Femur (tissue), 1 donor: ENCODE measurements at regions not wholly inside any gene's neighbourhood (a gene's known extent, or its start where the extent isn't known, plus 50 kb on each side); places are given as distances from the start of the nearest gene placed in this dataset.
A peak's percentile ranks its signal among the peaks of the same experiment; 100 is the strongest.
"Not testable (repeated sequence)": the region's sequence is repeated elsewhere in the genome, so short reads cannot be mapped to it uniquely, and the experiment has no call there.

Experiments used
- DNase-seq: peaks from one replicate; pipeline ENCODE4 v3.0.0-alpha.2; 2017

- no peak for DNase-seq
Measured at GRCh38 chr12:115297445-115297844, 613.5 kb upstream of the TBX3 start.

GRCh38 chr12:115296613-115297198, 612.7 kb upstream of the TBX3 start:
- DNase-seq, result no peak

DNA sequence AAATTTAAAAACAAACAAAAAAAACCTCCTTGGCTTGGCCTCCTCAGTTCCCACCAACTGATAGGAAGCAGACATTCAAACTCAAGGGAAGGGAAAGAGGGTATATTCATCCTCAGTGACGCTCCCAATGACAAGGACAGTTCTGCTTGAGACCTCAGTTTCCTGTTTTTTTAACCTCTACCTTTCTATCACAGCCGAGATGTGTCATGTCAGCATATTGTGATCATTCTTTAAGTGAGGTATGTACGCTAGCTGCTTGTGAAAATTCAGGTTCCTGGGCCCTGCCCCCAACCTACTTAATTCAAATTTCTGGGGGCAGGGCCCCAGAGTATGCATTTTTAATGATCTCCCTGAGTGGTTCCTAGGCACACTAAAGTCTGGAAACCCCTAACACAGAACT, 611.9 kb upstream of the TBX3 start:
- no peak for DNase-seq

GRCh38 chr12:115294453-115295133, 610.6 kb upstream of the TBX3 start:
- DNase-seq, result no peak

- not testable (repeated sequence) for DNase-seq
Measured at GRCh38 chr12:115285429-115285828, 601.5 kb upstream of the TBX3 start.

GRCh38 chr12:115273456-115273855, 589.5 kb upstream of the TBX3 start:
- no peak for DNase-seq

GRCh38 chr12:115268451-115268850, 584.5 kb upstream of the TBX3 start:
- DNase-seq, result no peak

- DNase-seq, result no peak
Measured at GRCh38 chr12:115267891-115268290, 583.9 kb upstream of the TBX3 start.

GRCh38 chr12:115267464-115267863, 583.5 kb upstream of the TBX3 start:
- DNase-seq, result no peak

GRCh38 chr12:115264605-115265004, 580.6 kb upstream of the TBX3 start:
- DNase-seq, result no peak

- DNase-seq, result no peak
Measured at GRCh38 chr12:115261691-115262398, 577.9 kb upstream of the TBX3 start.

DNA sequence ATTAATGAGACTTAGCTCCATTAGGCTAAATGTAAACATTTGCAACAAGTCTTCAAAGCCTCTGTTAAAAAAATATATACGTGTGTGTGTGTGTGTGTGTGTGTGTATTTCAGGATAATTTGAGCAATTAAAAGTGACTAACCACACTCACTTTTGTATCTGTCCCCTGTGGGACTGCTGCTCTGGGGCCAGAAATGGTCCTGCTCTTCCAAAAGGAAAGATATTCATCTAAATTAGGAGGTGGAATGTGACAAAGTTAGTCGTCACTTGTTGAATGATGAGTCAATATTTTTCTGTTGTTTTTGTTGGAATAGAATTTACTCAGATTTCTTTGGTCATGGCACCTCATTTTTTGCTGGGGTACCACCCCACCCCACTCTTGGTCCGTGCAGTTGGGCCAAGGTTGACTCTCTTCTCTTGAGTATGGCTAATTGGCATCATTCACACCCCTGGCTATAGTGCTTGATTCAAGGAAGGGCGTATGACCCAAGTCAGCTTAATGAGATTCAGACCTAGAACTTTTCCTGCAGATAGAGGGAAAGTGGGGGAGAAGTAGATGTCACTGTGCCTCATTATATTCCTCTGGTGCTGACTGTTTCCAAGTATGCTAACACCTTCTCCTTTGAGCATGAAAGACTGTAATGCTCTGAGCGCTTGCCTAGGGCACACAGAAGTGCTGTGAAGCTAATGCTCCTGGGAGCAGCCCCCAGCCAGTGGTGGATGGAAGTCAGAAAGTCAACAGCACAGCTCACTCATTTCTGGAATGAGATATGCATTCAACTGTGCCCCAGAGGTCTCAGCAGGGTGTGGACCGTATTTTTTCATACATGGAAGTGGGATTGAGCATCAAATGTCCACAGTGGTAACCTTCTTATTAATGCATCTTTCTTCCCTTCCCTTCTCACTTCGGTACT, 577.0 kb upstream of the TBX3 start:
- DNase-seq, result no peak

GRCh38 chr12:115259968-115260747, 576.2 kb upstream of the TBX3 start:
- DNase-seq, result no peak

- DNase-seq, result no peak
Measured at GRCh38 chr12:115257791-115258190, 573.8 kb upstream of the TBX3 start.

GRCh38 chr12:115255962-115256361, 572.0 kb upstream of the TBX3 start:
- no peak for DNase-seq

- DNase-seq, result no peak
Measured at GRCh38 chr12:115255257-115255656, 571.3 kb upstream of the TBX3 start.

GRCh38 chr12:115253049-115253448, 569.1 kb upstream of the TBX3 start:
- no peak for DNase-seq

DNA sequence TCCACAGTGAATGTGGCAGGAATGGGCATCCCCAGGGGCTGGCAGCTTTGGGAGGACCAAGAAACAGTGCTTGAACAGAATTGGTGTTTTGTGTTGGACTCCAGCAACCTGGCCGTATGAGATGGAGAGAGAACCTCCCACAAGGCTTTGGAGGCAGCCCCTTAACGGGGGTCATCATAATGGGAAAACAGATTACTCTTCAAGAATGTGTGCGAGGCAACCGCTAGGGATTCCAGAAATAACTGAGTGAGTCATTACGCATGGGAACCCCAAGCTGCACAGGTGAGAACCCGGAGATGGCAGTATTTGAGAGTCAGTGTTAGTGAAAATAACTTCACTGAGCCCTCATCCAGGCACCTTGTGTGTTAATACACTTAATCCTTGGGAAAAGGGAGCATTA, 567.8 kb upstream of the TBX3 start:
- no peak for DNase-seq

- DNase-seq, result peak; percentile 40
Measured at GRCh38 chr12:115249671-115250278, 565.8 kb upstream of the TBX3 start.

DNA sequence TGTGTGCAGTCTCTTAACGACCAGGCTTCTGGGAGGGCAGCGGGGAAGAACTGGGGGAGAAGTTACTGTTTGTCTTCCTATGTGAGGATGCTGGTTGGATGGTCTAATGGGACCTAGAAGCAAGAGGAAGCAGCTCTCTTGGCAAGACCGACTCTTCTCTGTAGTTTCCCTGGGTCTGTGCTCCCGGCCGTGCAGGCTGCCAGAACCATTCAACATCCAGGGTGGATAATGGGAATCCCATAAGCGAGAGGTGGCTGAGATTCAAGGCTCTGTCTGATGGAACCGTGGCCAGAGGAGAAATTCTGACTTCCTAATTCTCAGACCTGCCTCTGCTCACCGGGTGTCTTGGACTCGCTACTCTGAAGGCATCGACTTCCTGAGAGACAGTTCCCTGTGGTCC, 561.0 kb upstream of the TBX3 start:
- peak; percentile 82 for DNase-seq

DNA sequence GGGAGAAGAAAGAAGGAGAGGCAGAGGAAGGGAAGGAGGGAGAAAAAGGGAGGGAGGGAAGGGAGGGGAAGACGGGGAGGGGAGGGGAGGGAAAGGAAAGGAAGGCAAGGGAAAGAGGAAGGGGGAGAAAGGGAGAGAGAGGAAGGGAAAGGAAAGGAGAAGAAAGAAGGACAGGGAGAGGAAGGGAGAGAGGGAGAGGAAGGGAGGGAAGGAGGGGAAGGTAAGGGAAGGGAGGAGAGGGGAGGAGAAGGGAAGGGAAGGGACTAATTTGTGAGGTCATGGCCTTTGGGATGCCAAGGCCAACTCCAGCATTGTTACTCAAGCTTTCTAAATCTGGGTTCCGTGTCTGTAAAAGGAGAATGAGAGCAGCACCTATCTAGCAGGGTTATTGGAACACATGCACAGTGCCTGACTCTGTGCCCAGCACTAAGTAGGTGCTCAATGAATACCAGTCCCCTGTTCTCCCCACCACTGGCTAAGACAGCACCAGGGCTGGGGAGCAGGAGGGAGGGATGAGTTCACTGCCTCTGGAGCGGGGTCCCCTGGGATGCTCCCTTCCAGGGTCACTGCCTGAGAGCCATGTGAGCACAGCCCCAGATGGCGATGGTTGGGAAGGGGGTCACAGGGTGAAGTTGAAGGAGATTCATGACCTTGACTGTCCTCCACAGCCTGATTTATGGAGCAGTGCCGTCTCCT, 560.1 kb upstream of the TBX3 start:
- DNase-seq, result peak; percentile 25
